ENCODE measurements at regions not wholly inside any gene's neighbourhood (a gene's known extent, or its start where the extent isn't known, plus 50 kb on each side); places are given as distances from the start of the nearest gene placed in this dataset.

DNA sequence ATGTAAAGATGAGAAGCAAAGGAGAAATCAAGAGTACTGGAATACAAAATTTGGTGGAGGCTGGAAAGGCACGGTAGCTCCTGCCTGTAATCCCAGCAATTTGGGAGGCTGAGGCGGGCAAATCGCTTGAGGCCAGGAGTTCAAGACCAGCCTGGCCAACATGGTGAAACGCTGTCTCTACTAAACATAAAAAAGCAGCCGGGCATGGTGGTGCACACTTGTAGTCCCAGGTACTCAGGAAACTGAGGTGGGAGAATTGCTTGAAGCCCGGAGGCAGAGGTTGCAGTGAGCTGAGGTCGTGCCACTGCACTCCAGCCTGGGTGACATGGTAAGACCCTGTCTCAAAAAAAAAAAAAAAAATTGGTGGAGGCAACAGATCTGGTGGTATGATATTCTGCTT, 1086.0 kb downstream of the NLGN4X start:
- DNase-seq (no peak), ATAC-seq (ENCODE audit: insufficient read depth, low FRiP score) (no peak)
- 91 to 92% methylated on average over 5 to 7 of the region's 7 CpGs for WGBS, 2 donors
- TF ChIP-seq, protein P1, sequence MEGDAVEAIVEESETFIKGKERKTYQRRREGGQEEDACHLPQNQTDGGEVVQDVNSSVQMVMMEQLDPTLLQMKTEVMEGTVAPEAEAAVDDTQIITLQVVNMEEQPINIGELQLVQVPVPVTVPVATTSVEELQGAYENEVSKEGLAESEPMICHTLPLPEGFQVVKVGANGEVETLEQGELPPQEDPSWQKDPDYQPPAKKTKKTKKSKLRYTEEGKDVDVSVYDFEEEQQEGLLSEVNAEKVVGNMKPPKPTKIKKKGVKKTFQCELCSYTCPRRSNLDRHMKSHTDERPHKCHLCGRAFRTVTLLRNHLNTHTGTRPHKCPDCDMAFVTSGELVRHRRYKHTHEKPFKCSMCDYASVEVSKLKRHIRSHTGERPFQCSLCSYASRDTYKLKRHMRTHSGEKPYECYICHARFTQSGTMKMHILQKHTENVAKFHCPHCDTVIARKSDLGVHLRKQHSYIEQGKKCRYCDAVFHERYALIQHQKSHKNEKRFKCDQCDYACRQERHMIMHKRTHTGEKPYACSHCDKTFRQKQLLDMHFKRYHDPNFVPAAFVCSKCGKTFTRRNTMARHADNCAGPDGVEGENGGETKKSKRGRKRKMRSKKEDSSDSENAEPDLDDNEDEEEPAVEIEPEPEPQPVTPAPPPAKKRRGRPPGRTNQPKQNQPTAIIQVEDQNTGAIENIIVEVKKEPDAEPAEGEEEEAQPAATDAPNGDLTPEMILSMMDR (IDR thresholded peaks at IDR 0.05; ENCODE audit: control extremely low read depth, extremely low read depth): no peak
- Histone ChIP-seq H3K27ac (ENCODE audit: low read depth in 1 of 2, low read length in 1 of 2) (no peak overlapping the region), H3K9ac (ENCODE audit: insufficient read depth in 1 of 2, low read length in 2 of 2) (no peak overlapping the region), H3K4me1 (ENCODE audit: control insufficient read depth in 5 of 5, insufficient read depth in 5 of 5, low read length in 5 of 5) (no peaks in the 10 kb centered on the region), H3K36me3 (ENCODE audit: control insufficient read depth in 4 of 4, insufficient read depth in 4 of 4, low read length in 4 of 4) (no peaks in the 10 kb centered on the region), H3K9me3 (ENCODE audit: control insufficient read depth in 4 of 4, insufficient read depth in 3 of 4, low read length in 3 of 4) (no peaks in the 10 kb centered on the region), H3K4me3 (no peak overlapping the region), H3K27me3 (ENCODE audit: control insufficient read depth in 3 of 3, insufficient read depth in 3 of 3, low read length in 2 of 3) (peaks cover 0 to 10% (median 0%) of the 10 kb centered on the region in 3 donors)

DNA sequence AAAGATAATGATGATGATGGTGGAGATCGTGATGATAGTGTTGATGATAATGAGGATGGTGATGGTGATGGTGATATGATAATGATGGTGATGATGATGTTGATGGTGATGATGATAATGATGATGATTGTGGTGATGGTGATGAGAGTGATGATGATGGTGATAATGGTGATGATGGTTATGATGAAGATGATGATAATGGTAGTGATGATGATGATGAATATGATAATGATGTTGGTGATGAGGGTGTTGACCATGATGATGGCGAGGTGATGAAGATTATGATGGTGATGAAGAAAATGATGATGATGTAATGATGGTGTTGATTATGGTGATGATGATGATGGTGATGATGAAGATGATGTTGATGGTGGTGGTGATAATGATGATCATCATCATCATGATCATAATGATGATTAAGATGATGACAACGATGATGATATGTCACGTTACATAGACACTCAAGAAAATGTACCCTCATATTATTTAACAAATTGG, 1106.4 kb downstream of the NLGN4X start:
- Histone ChIP-seq H3K9ac (ENCODE audit: insufficient read depth in 1 of 2, low read length in 2 of 2) (no peak overlapping the region), H3K27ac (ENCODE audit: low read depth in 1 of 2, low read length in 1 of 2) (no peak overlapping the region), H3K4me3 (no peak overlapping the region), H3K9me3 (ENCODE audit: control insufficient read depth in 4 of 4, insufficient read depth in 3 of 4, low read length in 3 of 4) (no peaks in the 10 kb centered on the region), H3K4me1 (ENCODE audit: control insufficient read depth in 5 of 5, insufficient read depth in 5 of 5, low read length in 5 of 5) (no peaks in the 10 kb centered on the region), H3K27me3 (ENCODE audit: control insufficient read depth in 3 of 3, insufficient read depth in 3 of 3, low read length in 2 of 3) (no peaks in the 10 kb centered on the region), H3K36me3 (ENCODE audit: control insufficient read depth in 4 of 4, insufficient read depth in 4 of 4, low read length in 4 of 4) (no peaks in the 10 kb centered on the region)
- no peak for DNase-seq
- no peak for ATAC-seq (ENCODE audit: insufficient read depth, low FRiP score)
- TF ChIP-seq, protein P1 (IDR thresholded peaks at IDR 0.05; ENCODE audit: control extremely low read depth, extremely low read depth): no peak
- WGBS, 2 donors: 68 to 72% methylated on average over 4 of the region's 4 CpGs

DNA sequence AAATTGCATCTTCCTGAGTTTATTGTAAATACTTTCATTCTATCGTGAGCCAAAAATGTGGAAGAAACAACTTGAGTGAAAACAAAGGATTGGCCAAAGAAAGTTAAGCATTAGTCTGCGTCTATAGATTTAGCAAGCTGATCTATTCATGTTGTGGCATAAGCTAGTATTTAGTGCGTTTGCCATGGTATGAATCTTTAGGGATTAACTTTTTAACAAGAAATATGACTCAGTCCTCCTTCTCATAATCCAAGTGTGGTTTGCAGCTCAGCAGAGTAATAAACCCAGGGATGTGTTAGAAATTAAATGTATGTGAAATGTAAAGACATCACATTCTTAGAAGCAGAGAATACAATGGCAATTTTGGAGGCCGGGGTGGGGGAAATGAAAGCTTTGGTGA, 1110.9 kb downstream of the NLGN4X start:
- no peaks in the 10 kb centered on the region for H3K4me1 ChIP-seq (ENCODE audit: control insufficient read depth in 5 of 5, insufficient read depth in 5 of 5, low read length in 5 of 5)
- H3K27me3 ChIP-seq (ENCODE audit: control insufficient read depth in 3 of 3, insufficient read depth in 3 of 3, low read length in 2 of 3): peaks cover 0 to 2% (median 0%) of the 10 kb centered on the region in 3 donors
- ATAC-seq (ENCODE audit: insufficient read depth, low FRiP score) (no peak), DNase-seq (no peak)
- no peaks in the 10 kb centered on the region for H3K9me3 ChIP-seq (ENCODE audit: control insufficient read depth in 4 of 4, insufficient read depth in 3 of 4, low read length in 3 of 4)
- no peak overlapping the region for H3K4me3 ChIP-seq
- H3K27ac ChIP-seq (ENCODE audit: low read depth in 1 of 2, low read length in 1 of 2): no peak overlapping the region
- TF ChIP-seq, protein P1 (IDR thresholded peaks at IDR 0.05; ENCODE audit: control extremely low read depth, extremely low read depth): no peak
- H3K9ac ChIP-seq (ENCODE audit: insufficient read depth in 1 of 2, low read length in 2 of 2): no peak overlapping the region
- 90% methylated on average over 4 of the region's 4 CpGs for WGBS, 2 donors
- H3K36me3 ChIP-seq (ENCODE audit: control insufficient read depth in 4 of 4, insufficient read depth in 4 of 4, low read length in 4 of 4): no peaks in the 10 kb centered on the region

DNA sequence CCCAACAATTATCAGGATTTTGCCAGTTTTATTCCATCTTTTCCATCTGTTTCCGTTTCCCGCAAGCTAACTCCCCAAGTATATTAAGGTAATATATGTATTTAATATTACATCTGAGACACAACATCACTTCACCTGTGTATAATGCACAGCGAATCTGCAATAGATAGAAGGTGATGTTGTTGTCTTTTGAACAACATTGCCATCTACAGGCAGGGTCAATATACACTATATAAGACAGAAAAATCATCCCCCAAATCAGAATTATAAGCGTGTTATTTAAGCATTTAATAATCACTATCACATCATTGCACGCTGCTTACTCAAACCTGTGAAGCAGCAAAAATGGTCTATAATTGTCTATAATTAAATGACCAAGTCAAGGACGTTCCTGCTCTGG, 1115.5 kb downstream of the NLGN4X start:
- ATAC-seq (ENCODE audit: insufficient read depth, low FRiP score): no peak

More for the DNA sequence above, 1115.5 kb downstream of the NLGN4X start:
- Histone ChIP-seq H3K27ac (ENCODE audit: low read depth in 1 of 2, low read length in 1 of 2) (no peak overlapping the region), H3K4me3 (no peak overlapping the region), H3K4me1 (ENCODE audit: control insufficient read depth in 5 of 5, insufficient read depth in 5 of 5, low read length in 5 of 5) (no peaks in the 10 kb centered on the region), H3K9me3 (ENCODE audit: control insufficient read depth in 4 of 4, insufficient read depth in 3 of 4, low read length in 3 of 4) (no peaks in the 10 kb centered on the region), H3K27me3 (ENCODE audit: control insufficient read depth in 3 of 3, insufficient read depth in 3 of 3, low read length in 2 of 3) (peaks cover 0 to 2% (median 0%) of the 10 kb centered on the region in 3 donors), H3K36me3 (ENCODE audit: control insufficient read depth in 4 of 4, insufficient read depth in 4 of 4, low read length in 4 of 4) (no peaks in the 10 kb centered on the region), H3K9ac (ENCODE audit: insufficient read depth in 1 of 2, low read length in 2 of 2) (no peak overlapping the region)
- WGBS, 2 donors: 60 to 67% methylated on average over 6 of the region's 6 CpGs
- peak in 1 of 3 donors; percentile 4 for DNase-seq
- TF ChIP-seq, protein P1 (IDR thresholded peaks at IDR 0.05; ENCODE audit: control extremely low read depth, extremely low read depth): no peak

Data from lung (tissue), 11 donors.